NOMO-1 treated with DMSO at 0.1 percent for 48 hours (cell line): ENCODE measurements at regions not wholly inside any gene's neighbourhood (a gene's known extent, or its start where the extent isn't known, plus 50 kb on each side); places are given as distances from the start of the nearest gene placed in this dataset.

Experiments used
- DNase-seq: peaks from one replicate; lab custom pipeline; 2025; ENCODE audit not compliant: unreplicated experiment; lab: John Stamatoyannopoulos, UW

GRCh38 chr2:129903586-129904425 lies 75.7 kb upstream of the RAB6C start:
- no peak for DNase-seq

DNA sequence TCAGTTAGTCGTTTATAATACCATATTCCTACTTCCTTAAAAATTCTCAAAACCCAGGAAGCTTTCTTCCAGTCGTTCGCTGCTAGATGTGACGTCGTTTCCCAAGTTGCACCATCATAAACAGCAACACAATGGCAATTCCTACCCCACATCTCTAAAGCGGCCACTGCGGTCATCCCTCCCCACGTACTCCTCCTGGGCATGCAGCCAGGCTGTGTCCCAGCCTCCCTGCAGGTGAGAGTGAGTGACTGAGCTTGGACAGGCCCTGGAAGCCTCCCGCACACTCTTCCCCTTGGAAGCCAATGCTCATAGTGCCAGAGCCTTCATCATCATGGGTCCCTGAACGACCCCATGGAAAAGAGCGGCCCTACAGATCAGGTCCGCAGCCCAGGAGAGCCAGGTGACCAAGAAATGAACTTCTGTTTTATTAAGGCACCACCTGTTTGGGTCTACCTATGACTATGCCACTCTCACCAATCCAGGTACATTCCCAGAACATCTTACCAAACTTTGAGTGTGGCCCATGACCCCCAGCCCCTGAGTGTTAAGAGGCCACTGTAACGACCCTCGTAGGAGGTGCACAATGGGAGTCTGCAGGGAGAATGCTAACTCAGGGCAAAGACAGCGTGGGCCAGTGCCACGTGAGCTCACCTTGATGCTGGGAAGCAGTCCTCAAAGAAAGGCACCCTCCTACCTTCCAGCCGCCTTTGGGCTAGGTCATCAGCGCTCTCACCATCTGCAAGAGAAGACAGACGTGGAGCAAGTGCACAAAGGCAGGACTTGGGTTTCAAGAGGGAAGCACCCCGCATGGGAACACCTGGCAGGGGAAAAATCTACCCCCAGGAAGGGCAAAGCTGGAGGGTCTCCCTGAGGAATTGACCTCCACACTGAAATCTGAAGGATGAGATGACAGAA lies 74.7 kb upstream of the RAB6C start:
- no peak for DNase-seq

DNA sequence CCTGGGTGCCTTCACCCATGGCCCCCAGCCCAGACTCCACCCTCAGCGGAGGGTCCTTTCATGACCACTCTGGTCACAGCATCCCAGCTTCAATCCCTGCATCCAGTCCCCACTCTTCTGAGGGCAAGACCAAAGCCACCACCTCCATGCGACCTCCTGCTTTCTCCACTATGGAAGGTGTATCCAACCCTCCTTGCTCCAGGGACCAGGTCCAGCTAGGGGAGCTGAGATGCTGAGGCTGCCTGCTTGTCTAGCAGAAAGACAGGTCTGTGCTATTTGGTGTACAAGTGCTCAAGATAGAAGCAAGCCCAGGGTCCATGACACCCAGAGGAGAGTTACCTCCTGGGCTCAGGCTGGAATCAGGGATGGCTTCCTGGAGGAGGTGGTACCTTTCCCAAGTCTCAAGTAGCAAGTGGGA lies 73.8 kb upstream of the RAB6C start:
- DNase-seq = no peak

DNA sequence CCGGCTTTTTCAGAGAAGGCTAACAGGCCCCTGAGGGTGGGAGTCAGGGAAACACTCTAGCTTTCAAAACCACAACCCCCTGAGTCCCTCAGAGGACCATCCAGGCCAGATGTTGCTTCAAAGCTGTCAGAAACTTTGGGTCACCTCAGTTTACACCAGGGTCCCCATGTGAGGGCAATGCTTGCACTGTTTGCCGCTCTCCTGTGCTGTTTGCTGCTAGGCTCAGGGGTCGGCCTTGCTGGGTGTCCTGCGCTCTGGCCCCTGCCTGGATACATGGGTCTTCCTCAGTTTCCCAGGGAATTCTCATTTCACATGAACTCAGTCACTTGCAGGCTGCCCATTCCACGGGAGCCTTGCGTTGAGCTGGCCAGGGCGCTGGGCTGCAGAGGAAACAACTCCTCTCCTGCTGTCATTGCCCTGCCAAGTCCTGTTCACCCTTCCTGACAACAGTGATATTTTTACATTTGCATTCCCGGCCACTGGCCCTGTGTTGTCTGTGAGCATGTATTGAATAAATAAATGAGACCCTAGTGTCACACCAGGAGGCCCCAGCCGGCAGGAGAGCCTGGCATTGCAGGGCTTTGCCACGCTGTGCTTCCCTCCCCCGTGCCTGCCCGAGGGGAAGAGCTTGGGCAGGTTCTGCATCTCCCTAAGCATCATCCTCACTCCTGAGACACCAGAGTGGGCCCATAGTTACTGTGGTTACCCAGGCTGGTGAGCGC lies 73.2 kb upstream of the RAB6C start:
- DNase-seq = no peak

GRCh38 chr2:129906861-129907235 lies 72.6 kb upstream of the RAB6C start:
- no peak for DNase-seq

DNA sequence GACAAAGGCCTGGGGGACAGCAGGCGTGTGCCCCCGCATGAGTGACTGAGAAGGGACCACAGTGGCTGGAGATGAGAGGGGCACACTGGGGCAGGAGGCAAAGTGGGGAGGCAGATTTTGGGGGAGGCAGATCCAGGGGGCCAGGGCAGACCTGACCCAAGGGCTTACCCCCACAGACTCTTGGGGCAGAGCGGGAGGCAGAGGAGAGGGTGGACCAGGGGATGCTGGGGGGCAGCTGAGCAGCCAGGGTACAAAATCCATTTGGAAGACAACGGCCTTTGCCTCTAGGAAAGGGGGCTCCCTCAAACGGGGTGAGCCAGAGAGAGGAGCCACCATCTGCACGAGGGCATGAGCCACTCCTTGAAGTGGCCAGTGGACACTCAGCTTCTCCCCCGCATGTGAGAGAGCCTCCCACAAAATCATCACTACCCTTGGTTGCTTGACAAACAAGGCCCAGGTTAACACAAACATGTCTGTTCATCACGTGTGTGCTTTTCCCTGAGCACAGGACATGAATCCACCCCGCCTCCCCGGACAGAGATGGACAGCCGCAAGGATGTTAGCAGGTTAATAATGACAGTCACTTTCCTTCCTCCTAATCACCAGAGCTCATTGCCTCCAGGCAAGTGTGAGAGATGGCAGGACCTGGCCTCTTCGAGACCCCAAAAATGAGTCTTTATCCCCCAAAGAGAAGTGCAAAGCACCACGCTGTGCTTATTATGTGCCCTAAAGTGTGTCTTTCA lies 72.0 kb upstream of the RAB6C start:
- DNase-seq = no peak

DNA sequence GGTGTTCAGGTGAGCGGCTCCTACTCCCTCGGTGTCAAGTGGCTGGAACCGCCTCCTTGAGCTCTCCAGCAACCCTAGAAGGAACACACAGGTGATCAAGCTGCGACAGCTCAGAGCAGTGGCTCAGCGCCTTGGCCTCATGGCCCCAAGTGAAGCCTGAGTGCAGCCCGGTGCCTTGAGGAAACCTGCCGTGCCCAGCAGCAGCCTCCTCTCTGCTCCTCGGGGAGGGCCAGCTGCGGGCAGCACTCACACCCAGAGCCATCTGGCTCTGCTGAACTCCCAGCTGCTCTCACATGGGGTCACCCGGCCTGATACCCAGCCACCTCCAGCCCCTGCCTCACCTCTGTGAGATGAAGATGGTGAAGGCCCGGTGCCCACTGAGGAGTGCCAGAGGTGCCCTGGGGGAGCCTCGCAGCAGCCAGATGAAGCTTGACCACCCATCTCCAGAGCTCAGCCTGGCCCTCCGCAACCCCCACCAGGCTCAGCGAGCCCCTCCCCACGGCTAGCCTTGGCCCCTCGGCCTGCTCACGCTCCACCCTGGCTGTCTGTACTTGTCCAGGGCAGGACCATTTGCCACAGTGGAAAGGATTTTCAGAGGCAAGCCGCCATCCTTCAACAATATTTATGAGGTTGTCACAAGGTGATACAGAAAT lies 70.6 kb upstream of the RAB6C start:
- DNase-seq = no peak

DNA sequence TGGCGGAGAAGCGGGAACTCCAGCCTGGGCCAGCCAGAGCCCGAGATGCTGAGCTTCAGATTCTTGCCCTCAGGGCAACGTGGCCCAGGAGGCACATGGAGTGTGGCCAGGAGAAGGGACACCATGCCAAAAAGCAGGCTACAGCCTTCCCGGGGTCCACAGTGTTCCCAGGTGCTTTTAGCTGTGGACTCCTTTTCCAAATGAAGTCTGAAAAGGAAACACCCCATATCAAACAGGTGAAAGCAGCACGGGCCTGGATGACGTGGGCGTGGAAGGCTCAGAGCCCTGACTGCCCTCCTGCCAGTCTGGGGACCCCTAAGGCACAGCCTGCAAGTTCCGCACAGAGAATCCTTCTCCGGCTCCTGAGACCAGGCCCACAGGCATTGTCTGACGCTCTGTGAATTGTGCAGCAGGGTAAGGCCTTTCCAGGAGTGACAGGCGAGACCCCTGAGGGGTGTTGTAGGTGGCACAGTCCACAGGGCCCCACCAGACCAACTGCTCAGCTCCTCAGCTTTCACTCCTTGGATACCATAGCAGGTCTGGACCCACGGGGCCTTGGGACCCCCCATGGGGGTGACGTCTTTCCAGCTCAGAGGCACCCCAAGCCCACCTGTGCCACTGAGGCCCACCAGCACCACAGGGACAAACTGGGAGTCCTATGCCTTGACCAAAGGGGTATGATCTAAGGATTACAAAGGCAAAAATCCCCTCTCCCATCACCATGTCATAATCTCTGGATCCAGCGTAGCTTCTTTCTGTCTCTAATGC lies 69.6 kb upstream of the RAB6C start:
- DNase-seq = no peak

- no peak for DNase-seq
Measured at GRCh38 chr2:129910446-129911362, 68.8 kb upstream of the RAB6C start.

DNA sequence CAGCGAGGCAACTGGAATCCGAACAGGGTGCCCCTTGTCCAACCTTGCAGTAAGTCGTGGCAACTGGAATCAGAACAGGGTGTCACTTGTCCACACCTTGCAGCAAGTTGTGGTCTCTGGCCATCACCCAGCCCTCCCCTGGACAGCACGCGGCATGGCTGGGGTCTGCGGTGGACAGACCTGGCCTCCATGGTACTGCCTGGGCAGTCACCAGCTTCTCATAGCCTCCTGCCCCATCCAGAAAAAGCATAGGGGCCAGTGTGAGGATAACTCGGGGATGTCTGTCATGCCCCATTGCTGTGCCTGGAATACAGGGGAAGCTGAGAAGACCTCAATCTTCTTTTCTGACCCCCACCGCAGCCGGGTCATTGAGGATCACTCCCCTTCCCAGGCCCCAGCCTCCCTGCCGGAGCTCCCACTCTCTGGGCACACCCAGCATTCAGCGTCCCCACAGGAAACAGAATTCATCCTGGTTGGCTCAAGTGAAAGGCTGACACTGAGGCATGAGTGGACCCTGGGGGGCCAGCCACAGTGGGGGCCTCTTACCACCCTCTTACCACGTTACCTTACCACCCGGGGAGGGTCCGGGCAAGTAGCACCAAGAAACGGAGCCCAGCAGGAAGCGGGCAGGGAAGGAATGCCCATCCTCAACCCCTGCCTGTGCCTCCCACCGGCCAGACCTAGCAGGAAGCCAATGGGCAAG lies 68.0 kb upstream of the RAB6C start:
- no peak for DNase-seq

DNA sequence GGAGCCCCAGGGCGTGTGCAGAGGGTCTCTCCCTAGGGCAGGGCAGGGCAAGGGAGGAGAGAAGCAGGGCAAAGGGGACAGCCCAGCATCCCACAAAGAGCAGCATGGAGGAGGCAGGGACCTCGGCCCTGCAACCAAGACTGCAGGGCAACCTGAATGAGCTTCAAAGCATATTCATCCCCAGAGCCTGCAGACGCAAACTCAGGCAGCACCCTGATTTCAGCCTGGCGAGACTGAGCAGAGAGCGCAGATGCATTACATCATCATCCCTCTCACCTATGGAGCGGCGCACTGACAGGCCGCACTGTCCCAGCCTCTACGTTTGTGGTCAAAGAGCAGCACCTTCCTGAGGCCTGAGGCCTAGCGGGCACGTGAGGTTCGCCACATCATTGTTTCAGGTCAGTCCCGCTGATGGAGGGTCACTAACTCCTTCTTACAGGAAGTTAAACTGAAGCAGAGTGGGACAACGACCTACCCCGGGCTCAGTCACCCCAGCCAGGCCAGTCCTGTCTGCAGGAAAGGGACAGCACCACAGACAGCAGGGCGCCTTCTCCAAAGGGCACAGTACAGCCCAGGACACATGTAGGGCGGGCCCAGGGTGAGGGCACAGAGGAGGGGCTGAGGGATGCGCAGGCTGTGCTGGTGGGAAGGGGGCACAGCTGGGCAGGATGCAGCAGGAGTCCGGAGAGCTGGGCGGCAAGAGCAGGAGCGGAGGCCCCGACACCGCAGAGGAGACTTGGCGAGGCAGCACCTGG lies 67.2 kb upstream of the RAB6C start:
- DNase-seq = no peak

- no peak for DNase-seq
Measured at GRCh38 chr2:129912871-129913694, 66.4 kb upstream of the RAB6C start.

DNA sequence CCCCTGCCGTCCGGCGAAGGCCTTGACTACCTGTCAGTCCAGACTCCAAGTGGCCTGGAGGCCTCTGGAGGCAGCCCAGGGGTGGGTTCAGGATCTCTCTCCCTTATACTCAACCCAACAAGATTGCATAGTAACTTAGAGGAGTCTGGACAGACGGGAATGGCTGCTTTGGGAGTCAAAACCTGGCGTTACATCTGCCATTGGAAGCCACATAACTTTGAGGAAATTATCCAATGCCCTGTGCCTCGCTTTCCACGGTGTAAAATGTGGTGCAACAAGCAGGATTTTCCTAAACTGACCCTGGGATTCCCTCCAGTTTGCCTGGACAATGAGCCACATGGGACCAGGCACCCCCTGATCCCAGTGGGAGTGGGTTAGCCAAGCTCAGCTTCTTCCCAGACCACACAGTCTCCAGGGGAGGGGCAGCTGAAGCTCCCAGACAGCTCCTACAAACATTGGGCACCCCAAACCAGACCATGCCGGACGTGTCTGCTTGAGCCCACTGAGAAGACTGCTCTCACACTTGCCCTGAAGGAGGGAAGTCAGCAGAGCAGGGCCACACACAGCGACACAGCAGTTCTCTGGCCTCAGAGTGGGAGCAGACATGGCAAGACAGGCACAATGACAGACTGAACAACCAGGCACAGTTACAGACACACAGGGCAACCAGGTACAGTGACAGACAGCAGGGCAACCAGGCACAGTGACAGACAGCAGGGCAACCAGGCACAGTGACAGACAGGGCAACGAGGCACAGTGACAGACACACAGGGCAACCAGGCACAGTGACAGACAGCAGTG lies 65.6 kb upstream of the RAB6C start:
- DNase-seq = no peak

GRCh38 chr2:129914538-129915302 lies 64.7 kb upstream of the RAB6C start:
- DNase-seq = no peak
